HEK293 (cell line): ENCODE measurements at regions not wholly inside any gene's neighbourhood (a gene's known extent, or its start where the extent isn't known, plus 50 kb on each side); places are given as distances from the start of the nearest gene placed in this dataset.

Source experiments
- CTCF ChIA-PET: fragments of 350-600 bp; formaldehyde crosslinking; extraction: SDS; loops from one replicate; lab custom pipeline; 2021; ENCODE audit warnings: antibody characterized with exemption; lab: Yijun Ruan, JAX
- POLR2A ChIA-PET: fragments of 300-600 bp; formaldehyde crosslinking; extraction: SDS; loops from one replicate; lab custom pipeline; 2020; ENCODE audit warnings: antibody characterized with exemption, inconsistent platforms; lab: Yijun Ruan, JAX
- H3K27ac ChIP-seq: fragments of 200-500 bp; sonication (Bioruptor generic); 2 replicates; pipeline ENCODE4 v1.5.1; 2014; ENCODE audit warnings: low read depth, low read length, control low read depth, inconsistent platforms; ENCODE audit errors: extremely low read depth
- H3K36me3 ChIP-seq, 2 experiments: fragments of 200-500 bp in 1 of 2; sonication (Bioruptor generic) in 1 of 2; 1 replicate in 1 of 2; 2 replicates in 1 of 2; pipeline ENCODE4 v1.5.1; 2014 to 2017; ENCODE audit warnings: inconsistent platforms in 2 of 2, low read length in 2 of 2; ENCODE audit not compliant: control insufficient read depth in 2 of 2, insufficient read depth in 1 of 2
- H3K4me1 ChIP-seq: fragments of 200-500 bp; sonication (Bioruptor generic); 2 replicates; pipeline ENCODE4 v1.5.1; 2014; ENCODE audit warnings: mild to moderate bottlenecking, low read length, inconsistent platforms; ENCODE audit not compliant: control insufficient read depth, insufficient read depth
- H3K4me3 ChIP-seq: 2 replicates; pipeline ENCODE4 v1.5.1; 2011; ENCODE audit warnings: low read depth, mild to moderate bottlenecking, control low read depth, low read length, moderate library complexity
- H3K9me3 ChIP-seq: fragments of 200-500 bp; sonication (Bioruptor generic); 2 replicates; pipeline ENCODE4 v1.5.1; 2014; ENCODE audit warnings: low read depth, low read length, inconsistent platforms; ENCODE audit not compliant: control insufficient read depth, insufficient read depth
- ATF2 ChIP-seq: fragments of 450-650 bp; formaldehyde crosslinking; IDR thresholded peaks from 2 replicates; pipeline ENCODE4 v1.5.1; 2016; ENCODE audit warnings: missing biosample characterization, missing genetic modification characterization, low read depth
- KLF10 ChIP-seq: fragments of 450-650 bp; IDR thresholded peaks from 2 replicates; pipeline ENCODE4 v1.5.1; 2018; ENCODE audit warnings: missing biosample characterization, mild to moderate bottlenecking, missing genetic modification characterization
- KLF9 ChIP-seq: fragments of 450-650 bp; formaldehyde crosslinking; IDR thresholded peaks from 2 replicates; pipeline ENCODE4 v1.5.1; 2016; ENCODE audit warnings: missing biosample characterization, missing genetic modification characterization, low read depth
- PATZ1 ChIP-seq: fragments of 450-650 bp; formaldehyde crosslinking; IDR thresholded peaks from 2 replicates; pipeline ENCODE4 v1.5.1; 2016; ENCODE audit warnings: missing biosample characterization, missing genetic modification characterization
- PRDM1 ChIP-seq: fragments of 450-650 bp; formaldehyde crosslinking; IDR thresholded peaks from 2 replicates; pipeline ENCODE4; 2016; ENCODE audit warnings: missing biosample characterization, missing genetic modification characterization
- RBAK ChIP-seq: fragments of 450-650 bp; formaldehyde crosslinking; IDR thresholded peaks from 2 replicates; pipeline ENCODE4 v1.5.1; 2016; ENCODE audit warnings: missing biosample characterization, missing genetic modification characterization
- REPIN1 ChIP-seq: fragments of 450-650 bp; formaldehyde crosslinking; IDR thresholded peaks from 2 replicates; pipeline ENCODE4 v1.5.1; 2017; ENCODE audit warnings: missing biosample characterization, missing genetic modification characterization, low read depth
- SALL2 ChIP-seq: fragments of 450-650 bp; formaldehyde crosslinking; IDR thresholded peaks from 2 replicates; pipeline ENCODE4 v1.5.0; 2017; ENCODE audit warnings: missing biosample characterization, mild to moderate bottlenecking, missing genetic modification characterization, borderline replicate concordance
- SETDB1 ChIP-seq: IDR thresholded peaks from one replicate; pipeline ENCODE4 v1.6.1; 2017; ENCODE audit warnings: mild to moderate bottlenecking, low read length, moderate library complexity, mixed read lengths; ENCODE audit not compliant: insufficient read length
- SP3 ChIP-seq: fragments of 450-650 bp; formaldehyde crosslinking; IDR thresholded peaks from 2 replicates; pipeline ENCODE4 v1.5.1; 2016; ENCODE audit warnings: missing biosample characterization, missing genetic modification characterization
- YY2 ChIP-seq: fragments of 450-650 bp; formaldehyde crosslinking; IDR thresholded peaks from 2 replicates; pipeline ENCODE4 v1.5.1; 2016; ENCODE audit warnings: missing biosample characterization, missing genetic modification characterization
- ZBTB48 ChIP-seq: fragments of 450-650 bp; formaldehyde crosslinking; IDR thresholded peaks from 2 replicates; pipeline ENCODE4 v1.5.1; 2016; ENCODE audit warnings: missing biosample characterization, missing genetic modification characterization
- ZFP37 ChIP-seq: fragments of 450-650 bp; formaldehyde crosslinking; IDR thresholded peaks from 2 replicates; pipeline ENCODE4 v1.5.1; 2016; ENCODE audit warnings: missing biosample characterization, missing genetic modification characterization
- ZNF302 ChIP-seq: fragments of 450-650 bp; formaldehyde crosslinking; IDR thresholded peaks from 2 replicates; pipeline ENCODE4 v1.5.1; 2016; ENCODE audit warnings: missing biosample characterization, missing genetic modification characterization, low read depth
- ZNF624 ChIP-seq: fragments of 450-650 bp; formaldehyde crosslinking; IDR thresholded peaks from 2 replicates; pipeline ENCODE4 v1.5.1; 2017; ENCODE audit warnings: missing biosample characterization, missing genetic modification characterization
- ZNF664 ChIP-seq: fragments of 450-650 bp; formaldehyde crosslinking; IDR thresholded peaks from 2 replicates; pipeline ENCODE4 v1.5.1; 2016; ENCODE audit warnings: missing biosample characterization, missing genetic modification characterization
- ZNF692 ChIP-seq: fragments of 450-650 bp; formaldehyde crosslinking; IDR thresholded peaks from 2 replicates; pipeline ENCODE4 v1.5.1; 2016; ENCODE audit warnings: missing biosample characterization, missing genetic modification characterization
- ZNF707 ChIP-seq: fragments of 450-650 bp; formaldehyde crosslinking; IDR thresholded peaks from 2 replicates; pipeline ENCODE4 v1.5.1; 2016; ENCODE audit warnings: missing biosample characterization, missing genetic modification characterization
- ZNF747 ChIP-seq: fragments of 450-650 bp; formaldehyde crosslinking; IDR thresholded peaks from 2 replicates; pipeline ENCODE4 v1.5.1; 2016; ENCODE audit warnings: missing biosample characterization, missing genetic modification characterization
- ZNF76 ChIP-seq: fragments of 450-650 bp; formaldehyde crosslinking; IDR thresholded peaks from 2 replicates; pipeline ENCODE4; 2016; ENCODE audit warnings: low read depth, missing biosample characterization, missing genetic modification characterization, borderline replicate concordance
- ZNF776 ChIP-seq: fragments of 450-650 bp; formaldehyde crosslinking; IDR thresholded peaks from 2 replicates; pipeline ENCODE4 v1.5.0; 2017; ENCODE audit warnings: missing biosample characterization, missing genetic modification characterization, borderline replicate concordance
- ZNF830 ChIP-seq: fragments of 450-650 bp; IDR thresholded peaks from 2 replicates; pipeline ENCODE4 v1.5.0; 2018; ENCODE audit warnings: missing biosample characterization, missing genetic modification characterization, low read depth, mild to moderate bottlenecking, moderate library complexity
- ZNF837 ChIP-seq: fragments of 450-650 bp; formaldehyde crosslinking; IDR thresholded peaks from 2 replicates; pipeline ENCODE4 v1.5.1; 2016; ENCODE audit warnings: missing biosample characterization, missing genetic modification characterization

GRCh38 chr3:176927706-176928581 is 269.3 kb downstream of the TBL1XR1 start:
- H3K27ac ChIP-seq: no peak overlapping the region
- CTCF ChIA-PET: interaction anchor here (0.6 to 3.0 kb wide), 2 partner anchors 11 to 13 kb away, joined by 4 to 13 read pairs; no protein-coding TSS in a partner anchor
- POLR2A ChIA-PET: no interaction called here

GRCh38 chr3:176927280-176927679 is 270.0 kb downstream of the TBL1XR1 start:
- no peaks in the 10 kb centered on the region for H3K9me3 ChIP-seq
- POLR2A ChIA-PET: no interaction called here
- H3K4me3 ChIP-seq: no peak overlapping the region
- no peaks in the 10 kb centered on the region for H3K36me3 ChIP-seq
- no peak overlapping the region for H3K27ac ChIP-seq
- CTCF ChIA-PET: interaction anchor here (0.5 to 3.0 kb wide), 2 partner anchors 11 to 373 kb away, joined by 3 to 13 read pairs; no protein-coding TSS in a partner anchor
- H3K4me1 ChIP-seq: no peaks in the 10 kb centered on the region
- TF ChIP-seq SP3 (tag by site-specific recombination) (no peak), ZBTB48 (tag by site-specific recombination) (no peak), ZNF776 (no peak), ZNF624 (no peak), SETDB1 (no peak), ZNF302 (tag by site-specific recombination) (no peak), PATZ1 (no peak), ZNF747 (no peak), ZNF837 (no peak), ATF2 (tag by site-specific recombination) (no peak), ZNF692 (tag by site-specific recombination) (no peak), KLF10 (tag by site-specific recombination) (no peak), ZFP37 (tag by site-specific recombination) (no peak), SALL2 (tag by site-specific recombination) (no peak)

More at GRCh38 chr3:176927706-176928581, 269.3 kb downstream of the TBL1XR1 start:
- H3K4me1 ChIP-seq: no peaks in the 10 kb centered on the region
- no peak overlapping the region for H3K4me3 ChIP-seq
- H3K9me3 ChIP-seq: no peaks in the 10 kb centered on the region
- H3K36me3 ChIP-seq: no peaks in the 10 kb centered on the region
- TF ChIP-seq ZNF830 (tag by site-specific recombination) (no peak), RBAK (tag by site-specific recombination) (no peak), ZNF707 (tag by site-specific recombination) (no peak), ZNF76 (no peak), YY2 (no peak), ZNF624 (no peak), KLF9 (tag by site-specific recombination) (no peak), ZNF664 (tag by site-specific recombination) (no peak), ZNF692 (tag by site-specific recombination) (no peak), PRDM1 (tag by site-specific recombination) (no peak), REPIN1 (no peak)
